HG02943 (cell line): ENCODE measurements at regions not wholly inside any gene's neighbourhood (a gene's known extent, or its start where the extent isn't known, plus 50 kb on each side); places are given as distances from the start of the nearest gene placed in this dataset.
"Not testable (repeated sequence)": the region's sequence is repeated elsewhere in the genome, so short reads cannot be mapped to it uniquely, and the experiment has no call there.

ENCODE experiments used
- ATAC-seq: cut with Tn5 transposase; IDR thresholded peaks from one replicate; pipeline ENCODE4 v1.9.1; 2021; ENCODE audit warnings: mild to moderate bottlenecking, low read depth, moderate library complexity; ENCODE audit not compliant: unreplicated experiment

DNA sequence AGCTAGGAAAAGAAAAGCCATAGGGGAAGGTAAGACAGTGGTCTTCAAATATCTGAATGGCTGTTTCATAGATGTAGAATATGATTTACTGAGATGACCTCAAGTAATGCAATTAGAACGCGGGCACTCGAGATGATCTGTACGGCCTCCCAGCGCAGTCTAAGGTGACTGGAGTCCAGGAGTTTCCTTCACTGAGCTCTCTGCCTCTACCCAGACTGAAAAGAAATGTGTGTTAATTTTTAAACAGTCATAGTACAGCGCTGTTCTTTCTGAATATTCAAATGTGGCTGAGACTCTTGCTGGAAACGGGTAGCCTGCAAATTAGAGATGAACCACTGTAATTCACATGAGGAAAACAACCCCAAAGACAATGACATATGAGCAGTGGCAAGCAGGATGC lies 562.4 kb upstream of the AUTS2 start:
- no peak for ATAC-seq

DNA sequence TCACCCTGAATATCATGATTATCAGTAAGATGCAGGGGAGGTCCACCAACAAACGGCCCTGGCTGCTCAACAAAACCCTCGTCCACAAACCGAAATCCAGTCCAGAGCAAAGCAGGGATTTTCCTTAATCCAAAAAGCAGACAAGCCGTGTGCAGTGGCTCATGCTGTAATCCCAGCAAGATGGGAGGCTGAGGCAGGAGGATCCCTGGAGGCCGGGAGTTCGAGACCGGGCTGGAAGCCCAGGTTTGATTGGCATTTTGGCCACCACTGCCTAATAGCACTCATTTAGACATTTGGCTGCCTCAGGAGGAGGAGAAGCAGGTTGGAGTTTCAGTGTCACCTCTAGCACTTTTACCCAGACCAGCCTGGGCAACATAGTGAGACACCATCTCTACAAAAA lies 562.0 kb upstream of the AUTS2 start:
- ATAC-seq, result no peak

DNA sequence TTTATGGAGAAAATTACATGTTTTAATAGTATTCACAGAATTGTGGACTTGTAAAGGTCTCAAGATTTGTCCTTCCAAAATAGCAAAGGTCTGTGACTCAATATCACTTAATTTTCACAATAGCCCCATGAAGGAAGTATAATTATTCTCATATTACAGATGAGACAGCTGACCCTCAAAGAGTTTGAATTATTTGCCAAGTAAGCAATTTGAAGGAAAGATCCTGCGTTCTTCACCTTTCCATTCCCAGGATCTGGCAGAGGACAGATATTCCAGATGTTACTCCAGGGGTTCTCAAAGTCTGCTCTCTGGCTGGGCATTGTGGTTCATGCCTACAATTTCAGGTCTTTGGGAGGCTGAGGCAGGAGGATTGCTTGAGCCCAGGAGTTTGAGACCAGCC lies 559.4 kb upstream of the AUTS2 start:
- ATAC-seq, result no peak

DNA sequence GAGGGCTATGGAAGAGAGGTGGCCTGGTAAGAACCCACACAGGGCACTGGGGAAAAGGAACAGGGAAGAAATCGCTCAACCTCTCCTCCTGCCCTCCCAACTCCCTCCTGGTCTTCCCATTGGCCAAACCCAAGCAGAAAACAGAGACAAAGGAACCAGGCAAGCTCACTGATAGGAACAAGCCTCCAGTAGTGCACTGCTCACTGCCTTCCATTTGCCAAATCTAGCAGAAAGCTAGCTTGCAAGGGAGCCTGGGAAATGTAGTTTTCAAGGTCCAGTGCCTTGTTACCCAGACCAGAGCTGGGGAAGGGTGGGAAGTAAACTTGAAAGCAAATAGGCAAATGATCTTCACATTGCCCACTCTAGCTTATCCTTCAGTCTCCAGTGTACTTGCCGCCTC lies 556.1 kb upstream of the AUTS2 start:
- ATAC-seq, result no peak

DNA sequence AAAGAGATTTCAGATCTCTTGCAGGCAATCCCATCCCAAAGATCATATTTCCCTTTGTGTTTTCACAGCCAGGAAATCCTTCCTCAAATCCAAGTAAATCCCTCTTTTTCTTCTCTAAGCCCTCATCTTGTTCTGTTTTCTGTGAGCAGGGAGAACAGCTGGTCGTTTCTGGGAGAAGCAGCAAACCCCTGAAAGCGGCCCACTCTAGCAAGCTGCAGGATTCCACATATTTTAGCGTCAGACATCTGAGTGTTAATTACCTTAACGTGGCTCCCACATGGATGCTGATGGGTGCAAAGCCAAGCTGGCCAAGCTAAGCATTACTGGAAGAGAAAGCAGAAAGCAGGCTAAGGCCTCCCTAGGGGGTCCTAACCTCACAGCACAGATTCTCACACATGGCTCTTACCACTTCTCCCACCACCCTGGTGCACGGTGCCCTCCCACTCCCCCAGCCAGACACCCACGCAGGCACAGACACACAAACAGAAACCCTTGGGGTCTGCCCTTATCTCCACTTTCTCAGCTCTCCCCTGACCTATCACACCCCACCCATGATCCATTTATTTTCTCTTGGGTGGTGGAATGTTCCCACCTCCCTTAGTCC lies 551.0 kb upstream of the AUTS2 start:
- ATAC-seq, result no peak

DNA sequence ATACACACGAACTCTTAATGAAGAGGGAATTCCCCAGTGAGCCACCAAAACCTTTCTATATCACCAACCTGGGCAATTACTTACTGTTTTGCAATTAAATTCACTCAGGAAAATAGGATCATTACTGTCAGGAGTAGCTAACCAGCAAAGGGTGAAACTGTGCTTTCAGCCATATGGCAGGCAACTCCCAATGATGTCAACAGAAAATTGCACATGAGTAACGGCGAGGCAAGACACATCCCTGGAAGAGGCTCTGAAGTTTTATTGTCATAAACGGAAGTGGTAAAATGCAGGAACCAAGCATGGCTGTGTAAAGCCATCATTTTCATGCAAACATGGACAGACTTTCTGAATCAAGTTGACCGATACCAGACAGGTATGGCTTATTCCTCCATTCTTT lies 548.9 kb upstream of the AUTS2 start:
- no peak for ATAC-seq

DNA sequence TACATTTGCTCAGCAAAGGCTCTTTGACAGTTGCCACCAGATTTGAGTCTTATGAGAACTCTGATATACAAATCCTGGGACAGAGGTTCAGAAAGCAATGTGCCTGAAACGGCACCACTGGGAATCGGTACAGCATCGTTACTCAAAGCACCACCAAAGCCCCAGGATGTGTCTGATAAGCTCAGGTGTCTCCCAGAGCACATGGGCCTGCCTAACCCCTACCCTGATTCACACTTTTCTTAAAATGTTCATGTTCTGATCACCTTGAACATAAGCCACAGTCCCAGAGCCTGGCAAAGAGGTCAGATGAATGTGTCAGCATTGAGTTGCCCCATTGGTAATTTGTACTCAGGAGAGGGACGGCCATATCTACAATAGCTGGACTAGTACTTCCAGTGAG lies 545.8 kb upstream of the AUTS2 start:
- no peak for ATAC-seq

DNA sequence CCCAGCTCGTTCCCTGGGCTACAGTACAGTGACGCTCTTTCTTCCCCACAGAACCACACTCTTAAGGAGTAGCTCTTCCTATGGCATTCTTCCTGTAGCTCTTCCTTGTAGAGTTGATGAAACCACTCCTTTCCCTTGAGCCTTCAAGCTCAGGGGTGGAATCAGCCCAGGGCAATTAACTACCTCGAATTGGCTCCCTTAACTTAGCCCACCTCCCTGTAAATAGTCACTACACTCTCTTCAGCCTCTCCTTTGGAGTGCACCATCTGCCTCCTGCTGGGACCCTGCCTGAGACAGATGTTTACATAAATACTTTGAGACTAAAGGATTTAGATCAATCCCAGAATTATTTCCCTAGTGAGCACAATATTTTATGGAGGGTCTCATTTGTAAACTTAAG lies 537.8 kb upstream of the AUTS2 start:
- no peak for ATAC-seq

DNA sequence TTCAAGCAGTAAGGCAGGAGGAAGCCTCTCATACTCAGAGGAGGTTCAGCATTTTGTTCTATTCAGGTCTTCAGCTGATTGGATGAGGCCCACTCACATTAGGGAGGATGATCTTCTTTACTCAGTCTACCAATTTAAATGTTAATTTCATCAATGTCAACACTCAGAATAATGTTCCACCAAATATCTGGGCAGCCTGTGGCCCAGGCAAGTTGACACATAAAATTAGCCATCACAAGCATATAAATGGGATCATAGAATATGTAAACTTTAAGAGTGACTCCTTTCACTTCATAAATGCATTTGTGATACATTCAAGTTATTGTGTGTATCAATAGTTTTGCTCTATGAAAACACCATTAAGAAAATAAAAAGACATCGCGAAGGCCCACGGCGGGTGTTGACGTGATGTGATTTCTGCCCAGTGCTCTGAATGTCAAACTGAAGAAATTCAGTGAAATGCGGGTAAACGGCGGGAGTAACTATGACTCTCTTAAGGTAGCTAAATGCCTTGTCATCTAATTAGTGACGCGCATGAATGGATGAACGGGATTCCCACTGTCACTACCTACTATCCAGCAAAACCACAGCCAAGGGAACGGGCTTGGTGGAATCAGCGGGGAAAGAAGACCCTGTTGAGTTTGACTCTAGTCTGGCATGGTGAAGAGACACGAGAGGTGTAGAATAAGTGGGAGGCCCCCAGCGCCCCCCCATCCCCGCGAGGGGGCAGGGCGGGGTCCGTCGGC lies 536.1 kb upstream of the AUTS2 start:
- no peak for ATAC-seq

DNA sequence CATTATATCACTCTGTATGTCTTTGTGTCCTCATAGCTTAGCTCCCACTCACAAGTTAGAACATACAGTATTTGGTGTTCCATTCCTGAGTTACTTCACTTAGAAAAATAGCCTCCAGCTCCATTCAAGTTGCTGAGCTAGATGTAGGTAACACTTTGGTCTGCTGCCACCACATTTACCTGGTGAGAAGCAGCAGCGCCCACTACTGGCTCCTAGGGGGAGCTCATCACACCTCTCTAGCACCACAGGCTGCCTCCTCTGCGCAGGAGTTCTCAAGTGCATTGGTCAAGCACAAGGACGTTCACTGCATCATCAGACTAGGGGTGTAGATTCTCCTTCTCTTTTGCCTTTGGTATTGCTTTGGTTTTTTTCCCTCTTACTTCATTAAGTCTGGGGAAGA lies 530.9 kb upstream of the AUTS2 start:
- no peak for ATAC-seq

DNA sequence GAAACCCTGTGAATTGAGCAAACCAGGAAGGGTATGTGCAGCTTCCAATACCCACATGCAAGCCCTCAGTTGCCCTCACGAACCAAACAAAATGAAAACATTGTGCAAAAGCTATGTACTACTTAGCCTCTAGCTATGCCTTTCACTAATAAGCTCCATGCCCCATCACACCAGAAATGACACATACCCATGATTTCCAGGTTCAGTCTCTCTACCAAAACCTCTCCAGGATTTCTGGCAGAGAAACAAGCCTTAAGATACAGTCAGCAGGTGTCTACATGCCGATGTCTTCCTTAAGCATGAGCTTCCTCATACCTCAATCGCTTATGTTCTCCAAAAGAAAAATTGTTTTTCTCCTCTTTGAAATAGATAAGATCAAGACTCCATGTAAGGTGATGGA lies 527.8 kb upstream of the AUTS2 start:
- no peak for ATAC-seq

DNA sequence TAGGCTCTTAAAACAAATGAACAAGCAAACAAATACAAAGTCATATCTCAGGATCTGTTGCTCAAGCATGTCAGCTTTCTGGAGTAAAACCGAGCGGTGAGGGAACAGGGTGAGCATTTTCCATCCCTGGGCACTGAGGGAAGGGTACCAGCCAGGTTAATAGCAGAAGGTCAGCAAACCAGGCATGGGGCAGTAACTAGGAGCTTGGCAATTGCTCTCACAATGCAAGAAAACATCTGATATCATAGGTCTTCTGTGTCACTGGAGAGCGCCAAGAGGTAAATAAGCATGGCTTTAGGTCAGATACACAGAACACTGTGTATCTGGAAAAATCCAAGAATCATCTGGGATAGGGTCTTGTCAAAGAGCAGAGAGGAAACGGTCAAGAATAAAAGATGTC lies 521.7 kb upstream of the AUTS2 start:
- no peak for ATAC-seq

DNA sequence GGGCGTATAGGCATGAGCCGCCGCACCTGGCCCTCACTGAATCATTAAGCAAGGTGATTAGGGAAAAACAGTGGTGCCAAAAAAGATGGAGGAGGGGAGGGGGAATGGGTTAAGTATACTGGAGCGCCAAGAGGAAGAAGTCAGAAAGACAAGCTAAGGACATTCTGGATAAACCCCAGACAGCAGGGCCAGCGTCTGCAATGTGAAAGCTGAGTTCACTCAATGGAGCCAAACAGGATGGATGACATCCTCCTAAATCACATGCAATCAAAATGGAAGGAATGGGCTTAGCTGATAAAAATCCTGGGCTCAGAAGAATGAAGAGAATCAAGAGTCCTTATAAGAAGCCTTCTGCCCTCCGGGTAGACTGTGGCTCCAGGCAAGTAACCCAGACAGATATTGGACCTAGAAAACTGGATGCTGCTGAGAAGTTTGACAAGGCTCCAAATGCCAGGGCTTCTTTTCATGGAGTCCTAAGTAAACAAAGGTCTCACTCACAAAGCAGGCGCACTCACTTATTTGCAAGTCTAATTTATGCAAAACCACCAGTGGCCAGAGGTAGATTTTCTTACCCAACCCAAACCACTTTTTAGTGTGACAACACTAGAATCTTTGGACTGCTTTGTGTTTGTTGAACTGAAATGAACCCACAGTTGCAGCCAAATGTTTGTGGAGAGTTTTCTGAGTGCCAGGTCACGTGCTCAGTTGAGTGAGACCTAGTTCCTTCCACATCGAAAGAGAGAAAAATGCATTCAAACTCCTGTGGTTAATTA lies 519.1 kb upstream of the AUTS2 start:
- ATAC-seq, result no peak

DNA sequence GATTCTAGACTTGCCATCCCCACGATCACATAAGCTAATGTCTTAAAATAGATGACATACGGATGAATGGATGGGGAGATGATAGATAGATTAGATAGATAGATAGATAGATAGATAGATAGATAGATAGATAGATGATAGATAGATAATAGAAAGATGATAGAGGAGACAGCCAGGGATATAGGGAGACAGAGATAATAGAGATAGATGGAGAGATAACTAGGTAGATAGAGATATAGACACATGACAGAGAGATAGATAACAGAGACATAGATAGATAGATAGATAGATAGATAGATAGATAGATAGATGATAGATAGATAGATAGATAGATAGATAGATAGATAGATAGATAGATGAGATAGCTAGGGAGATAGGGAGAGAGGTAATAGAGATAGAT lies 511.0 kb upstream of the AUTS2 start:
- not testable (repeated sequence) for ATAC-seq

DNA sequence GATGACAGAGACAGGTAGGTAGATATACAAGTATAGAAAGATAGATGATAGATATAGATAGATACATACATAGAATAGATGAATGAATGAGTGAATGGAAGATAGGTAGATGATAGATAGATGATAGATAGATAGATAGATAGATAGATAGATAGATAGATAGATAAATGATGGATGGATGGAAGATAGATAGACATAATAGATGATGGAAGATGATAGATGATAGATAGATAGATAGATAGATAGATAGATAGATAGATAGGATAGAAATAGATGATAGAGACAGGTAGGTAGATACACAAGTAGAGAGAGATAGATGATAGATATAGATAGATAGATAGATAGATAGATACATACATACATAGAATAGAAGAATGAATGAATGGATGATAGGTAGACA lies 510.1 kb upstream of the AUTS2 start:
- no peak for ATAC-seq

DNA sequence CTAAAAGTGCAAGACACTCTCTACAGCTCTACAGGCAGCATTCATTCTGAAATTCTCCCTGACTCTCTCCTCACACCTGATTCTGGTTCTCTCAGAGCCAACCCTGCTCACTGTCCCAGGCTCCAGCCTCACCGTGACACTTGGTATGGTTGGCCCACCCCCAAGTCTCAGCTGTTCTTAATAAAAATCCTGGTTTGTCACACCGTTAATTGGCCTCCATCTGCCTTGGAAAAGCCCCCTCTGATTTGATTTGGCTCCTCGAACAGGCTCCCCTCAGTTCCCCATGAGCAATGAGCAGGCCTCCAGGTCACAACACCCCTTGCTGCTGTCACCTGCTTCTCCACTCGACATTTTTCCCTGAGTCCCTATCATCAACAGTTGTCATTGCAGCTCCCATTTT lies 507.3 kb upstream of the AUTS2 start:
- no peak for ATAC-seq

DNA sequence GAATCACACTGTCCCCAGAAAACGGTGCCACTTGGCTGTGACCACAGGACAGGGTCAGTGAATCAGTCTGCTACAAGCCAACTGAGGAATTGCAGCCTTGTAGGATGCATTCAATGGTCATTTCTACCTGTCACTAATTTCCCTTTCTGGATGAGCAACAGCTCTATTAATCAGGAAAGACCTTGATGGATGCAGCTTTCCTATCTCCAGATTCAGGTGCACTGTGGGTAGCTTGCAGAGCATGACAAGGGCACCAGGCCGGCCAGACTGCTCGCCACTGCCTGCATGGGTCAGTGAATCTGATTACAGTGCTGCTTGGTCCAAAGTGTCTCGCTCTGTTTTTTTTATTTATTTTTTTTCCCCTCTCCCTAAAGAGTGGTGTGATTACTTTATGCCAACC lies 506.8 kb upstream of the AUTS2 start:
- ATAC-seq, result no peak

DNA sequence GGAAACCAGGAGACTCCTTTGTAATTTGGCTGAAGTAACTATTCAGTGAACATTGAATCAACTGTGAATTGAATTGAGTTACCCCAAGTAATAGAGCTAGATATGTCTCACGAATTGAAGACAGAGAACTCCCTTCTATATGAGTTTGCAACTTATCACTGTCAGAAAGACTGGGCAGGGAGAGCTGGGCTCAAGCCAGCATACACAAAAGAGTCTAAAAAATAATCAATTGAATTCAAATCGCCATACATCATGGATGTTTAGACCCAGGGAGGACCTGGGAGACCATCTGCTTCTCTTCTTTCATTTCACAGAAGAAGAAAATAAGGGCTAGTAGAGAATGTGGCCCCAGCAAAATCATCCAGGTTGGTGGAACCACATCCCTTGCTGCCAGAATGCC lies 503.1 kb upstream of the AUTS2 start:
- ATAC-seq, result no peak

DNA sequence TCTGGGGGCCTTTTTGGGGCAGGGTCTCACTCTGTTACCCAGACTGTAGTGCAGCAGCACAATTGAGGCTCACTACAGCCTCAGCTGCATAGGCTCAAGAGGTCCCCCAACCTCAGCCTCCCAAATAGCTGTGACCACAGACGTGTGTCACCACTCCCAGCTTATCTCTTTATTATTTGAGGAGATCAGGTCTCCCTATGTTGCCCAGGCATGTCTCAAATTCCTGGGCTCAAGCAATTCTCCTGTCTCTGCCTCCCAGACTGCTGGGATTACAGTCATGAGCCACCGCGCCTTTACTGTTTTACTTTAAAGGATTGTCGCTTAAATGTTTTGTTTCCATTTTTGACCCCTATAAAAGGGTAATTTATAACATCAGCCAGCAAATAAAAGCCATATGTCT lies 502.6 kb upstream of the AUTS2 start:
- no peak for ATAC-seq

DNA sequence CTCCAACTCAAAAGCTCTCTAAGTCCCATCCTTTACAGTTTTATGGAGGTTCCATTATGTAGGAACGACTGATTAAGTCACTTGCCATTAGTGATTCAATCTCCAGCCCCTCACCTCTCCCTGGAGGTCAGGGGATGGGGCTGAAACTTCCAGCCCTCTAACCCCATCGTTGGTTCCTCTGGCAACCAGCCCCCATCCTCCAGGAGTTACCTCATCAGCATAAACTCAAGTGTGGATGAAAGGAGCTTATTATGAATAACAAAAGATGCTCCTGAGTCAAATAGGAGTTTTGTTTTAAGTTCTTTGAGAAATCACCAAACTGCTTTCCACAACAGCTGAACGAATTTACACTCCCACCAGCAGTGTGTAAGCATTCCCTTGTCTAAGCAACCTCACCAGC lies 494.3 kb upstream of the AUTS2 start:
- no peak for ATAC-seq

DNA sequence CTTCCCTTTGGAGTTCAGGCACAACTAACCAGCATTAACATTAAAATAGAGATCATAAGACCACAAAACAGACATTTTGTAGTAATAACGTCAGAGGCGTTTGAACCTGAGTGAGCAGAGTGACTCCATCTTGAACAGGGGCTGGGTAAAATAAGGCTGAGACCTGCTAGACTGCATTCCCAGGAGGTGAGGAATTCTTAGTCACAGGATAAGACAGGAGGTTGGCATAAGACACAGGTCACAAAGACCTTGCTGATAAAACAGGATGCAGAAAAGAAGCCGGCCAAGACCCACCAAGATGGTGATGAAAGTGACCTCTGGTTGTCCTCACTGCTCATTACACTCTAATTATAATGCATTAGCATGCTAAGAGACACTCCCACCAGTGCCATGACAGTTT lies 493.2 kb upstream of the AUTS2 start:
- ATAC-seq, result no peak

DNA sequence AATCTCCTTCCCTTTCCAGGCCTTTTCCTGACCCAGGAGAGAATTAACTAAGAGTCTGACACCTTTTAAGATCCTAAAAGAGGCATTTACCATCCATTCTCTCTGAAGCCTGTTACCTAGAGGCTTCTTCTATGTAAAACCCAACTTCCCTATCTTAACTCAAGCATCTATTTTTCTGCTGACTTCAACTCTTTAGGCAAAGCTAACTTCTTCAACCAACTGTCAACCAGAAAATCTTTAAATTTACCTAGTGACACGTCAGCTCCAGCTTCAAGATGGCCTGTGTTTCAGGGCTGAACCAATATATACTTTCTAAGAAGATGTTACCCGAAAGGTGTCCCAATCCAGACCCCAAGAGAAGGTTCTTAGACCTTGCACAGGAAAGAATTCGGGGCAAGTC lies 492.3 kb upstream of the AUTS2 start:
- no peak for ATAC-seq
